ENCODE measurements at regions not wholly inside any gene's neighbourhood (a gene's known extent, or its start where the extent isn't known, plus 50 kb on each side); places are given as distances from the start of the nearest gene placed in this dataset.
A peak's percentile ranks its signal among the peaks of the same experiment; 100 is the strongest.

- no peak for DNase-seq (ENCODE audit: low read depth)
These were observed 257.3 kb upstream of the NT5E start for GRCh38 chr6:85192596-85192995.

- peak; percentile 66 for DNase-seq (ENCODE audit: low read depth)
These were observed 257.7 kb upstream of the NT5E start for GRCh38 chr6:85192186-85192585.

GRCh38 chr6:85191656-85192055, 258.2 kb upstream of the NT5E start:
- peak; percentile 56 for DNase-seq (ENCODE audit: low read depth)

- peak; percentile 40 for DNase-seq (ENCODE audit: low read depth)
These were observed 263.2 kb upstream of the NT5E start for GRCh38 chr6:85186546-85187175.

GRCh38 chr6:85185977-85186376, 263.9 kb upstream of the NT5E start:
- DNase-seq (ENCODE audit: low read depth) = no peak

- DNase-seq (ENCODE audit: low read depth) = no peak
These were observed 266.0 kb upstream of the NT5E start for GRCh38 chr6:85183841-85184240.

- no peak for DNase-seq (ENCODE audit: low read depth)
These were observed 277.2 kb upstream of the NT5E start for GRCh38 chr6:85172705-85173104.

GRCh38 chr6:85172161-85172560, 277.7 kb upstream of the NT5E start:
- DNase-seq (ENCODE audit: low read depth) = no peak

GRCh38 chr6:85169189-85169588, 280.7 kb upstream of the NT5E start:
- DNase-seq (ENCODE audit: low read depth) = no peak

GRCh38 chr6:85168146-85168545, 281.7 kb upstream of the NT5E start:
- DNase-seq (ENCODE audit: low read depth) = no peak

- DNase-seq (ENCODE audit: low read depth) = no peak
These were observed 283.7 kb upstream of the NT5E start for GRCh38 chr6:85166114-85166741.

- no peak for DNase-seq (ENCODE audit: low read depth)
These were observed 286.5 kb upstream of the NT5E start for GRCh38 chr6:85163156-85164080.

GRCh38 chr6:85157311-85157710, 292.6 kb upstream of the NT5E start:
- no peak for DNase-seq (ENCODE audit: low read depth)

- DNase-seq (ENCODE audit: low read depth) = no peak
These were observed 306.2 kb upstream of the NT5E start for GRCh38 chr6:85143676-85144075.

- DNase-seq (ENCODE audit: low read depth) = no peak
These were observed 312.0 kb upstream of the NT5E start for GRCh38 chr6:85137865-85138264.

GRCh38 chr6:85136310-85136709, 313.6 kb upstream of the NT5E start:
- DNase-seq (ENCODE audit: low read depth) = no peak

GRCh38 chr6:85135376-85136094, 314.3 kb upstream of the NT5E start:
- peak; percentile 78 for DNase-seq (ENCODE audit: low read depth)

- no peak for DNase-seq (ENCODE audit: low read depth)
These were observed 315.7 kb upstream of the NT5E start for GRCh38 chr6:85134172-85134571.

GRCh38 chr6:85132091-85132490, 317.8 kb upstream of the NT5E start:
- no peak for DNase-seq (ENCODE audit: low read depth)

GRCh38 chr6:85130743-85131142, 319.1 kb upstream of the NT5E start:
- DNase-seq (ENCODE audit: low read depth) = no peak

- DNase-seq (ENCODE audit: low read depth) = no peak
These were observed 320.0 kb upstream of the NT5E start for GRCh38 chr6:85129881-85130280.

- no peak for DNase-seq (ENCODE audit: low read depth)
These were observed 321.1 kb upstream of the NT5E start for GRCh38 chr6:85128781-85129180.
